Naive thymus-derived CD4-positive, alpha-beta T cell (primary cell): ENCODE measurements at regions not wholly inside any gene's neighbourhood (a gene's known extent, or its start where the extent isn't known, plus 50 kb on each side); places are given as distances from the start of the nearest gene placed in this dataset.
"Not testable (repeated sequence)": the region's sequence is repeated elsewhere in the genome, so short reads cannot be mapped to it uniquely, and the experiment has no call there.

Experiments
- ATAC-seq: fragments of 150-1000 bp; cut with Tn5 transposase; 2 replicates; pipeline ENCODE4 v1.10.0; 2021; ENCODE audit warnings: mild to moderate bottlenecking, moderate library complexity
- CTCF ChIA-PET: fragments of 350-600 bp; sonication (Branson Sonifier 250); formaldehyde crosslinking; loops from one replicate; lab custom pipeline; 2021; ENCODE audit warnings: antibody characterized with exemption; lab: Charles Lee
- POLR2A ChIA-PET: fragments of 350-600 bp; sonication (Branson Sonifier 250); formaldehyde crosslinking; loops from one replicate; lab custom pipeline; 2021; ENCODE audit warnings: antibody characterized with exemption, inconsistent platforms; lab: Charles Lee
- DNase-seq, 9 donors: peaks; one replicate each; pipeline versions ENCODE4 v3.0.0 to v3.0.0-alpha.2; 2020 to 2022; ENCODE audit warnings: mixed read lengths in 1 of 9
- H3K27ac ChIP-seq: one replicate; pipeline ENCODE4 v1.7.0; 2013; ENCODE audit warnings: mild to moderate bottlenecking, low read depth, low read length, moderate library complexity
- H3K27me3 ChIP-seq, 2 donors: one replicate each; pipeline ENCODE4 v1.7.0; 2013; ENCODE audit warnings: low read length in 2 of 2, mild to moderate bottlenecking in 2 of 2, moderate library complexity in 2 of 2; ENCODE audit not compliant: control insufficient read depth in 2 of 2, insufficient read depth in 2 of 2
- H3K36me3 ChIP-seq, 3 experiments: 1 replicate in 2 of 3; 2 replicates in 1 of 3; pipeline ENCODE4 v1.7.0; 2013; ENCODE audit warnings: low read length in 3 of 3, mild to moderate bottlenecking in 3 of 3, moderate library complexity in 1 of 3; ENCODE audit not compliant: insufficient read depth in 3 of 3, control insufficient read depth in 2 of 3
- H3K4me1 ChIP-seq, 2 donors: one replicate each; pipeline ENCODE4 v1.7.0; 2013; ENCODE audit warnings: low read length in 2 of 2, mild to moderate bottlenecking in 2 of 2, moderate library complexity in 1 of 2; ENCODE audit not compliant: control insufficient read depth in 2 of 2, insufficient read depth in 2 of 2
- H3K4me3 ChIP-seq: 2 replicates; pipeline ENCODE4 v1.7.0; 2013; ENCODE audit warnings: mild to moderate bottlenecking, low read length
- H3K9me3 ChIP-seq, 3 experiments: 1 replicate in 2 of 3; 2 replicates in 1 of 3; pipeline ENCODE4 v1.7.0; 2013; ENCODE audit warnings: low read length in 3 of 3; ENCODE audit not compliant: control insufficient read depth in 2 of 3
- H3K27ac Mint-ChIP-seq, 9 donors: one replicate each; pipeline ENCODE4 v1.8.0; 2020 to 2022; ENCODE audit warnings: mixed read lengths in 9 of 9, mild to moderate bottlenecking in 8 of 9, moderate library complexity in 5 of 9, inconsistent platforms in 2 of 9
- H3K27me3 Mint-ChIP-seq, 5 donors: one replicate each; pipeline ENCODE4 v1.8.0; 2021 to 2022; ENCODE audit warnings: mixed read lengths in 5 of 5, mild to moderate bottlenecking in 1 of 5
- H3K36me3 Mint-ChIP-seq, 5 donors: one replicate each; pipeline ENCODE4 v1.8.0; 2020 to 2022; ENCODE audit warnings: mixed read lengths in 5 of 5, mild to moderate bottlenecking in 3 of 5, inconsistent platforms in 1 of 5
- H3K4me1 Mint-ChIP-seq, 7 donors: one replicate each; pipeline ENCODE4 v1.8.0; 2020 to 2022; ENCODE audit warnings: mixed read lengths in 7 of 7, mild to moderate bottlenecking in 3 of 7, inconsistent platforms in 1 of 7
- H3K4me3 Mint-ChIP-seq, 10 donors: one replicate each; pipeline ENCODE4 v1.8.0; 2020 to 2022; ENCODE audit warnings: mild to moderate bottlenecking in 10 of 10, mixed read lengths in 10 of 10, moderate library complexity in 6 of 10, inconsistent platforms in 2 of 10
- H3K9me3 Mint-ChIP-seq, 11 donors: one replicate each; pipeline ENCODE4 v1.8.0; 2020 to 2022; ENCODE audit warnings: mixed read lengths in 11 of 11, mild to moderate bottlenecking in 4 of 11, inconsistent platforms in 1 of 11, moderate library complexity in 1 of 11
- intact Hi-C, 2 donors: fragments of 100-400 bp; cut with micrococcal nuclease; formaldehyde crosslinking; loops; one replicate each; pipeline ENCODE4 v1.15.1; 2023

- intact Hi-C loops: loop anchor here (2.0 to 10.0 kb wide), 9 partner anchors 100 to 1118 kb away; partner anchors contain the start of genes CRCP (in 2 of the 2), ASL (in 1 of the 2), GUSB (in 1 of the 2) and RABGEF1 (in 1 of the 2)
- ATAC-seq, H3K9me3 Mint-ChIP-seq, H3K27me3 Mint-ChIP-seq, CTCF ChIA-PET, H3K9me3 ChIP-seq, H3K36me3 Mint-ChIP-seq, H3K4me1 ChIP-seq, H3K36me3 ChIP-seq, H3K27me3 ChIP-seq, DNase-seq: not testable (repeated sequence)
- POLR2A ChIA-PET: interaction anchor here (0.6 to 3.2 kb wide), 4 partner anchors 288 to 744 kb away, joined by 6 to 32 read pairs (median 9); partner anchors contain the start of genes SBDS and TPST1
- peak overlapping the region; percentile 89 for H3K4me3 ChIP-seq
- Mint-ChIP-seq H3K4me3 (peak overlapping the region; percentile 61 to 96 (median 94)), H3K27ac (peak overlapping the region; percentile 87 to 100 (median 98)), H3K4me1 (peaks cover 5 to 37% (median 17%) of the 10 kb centered on the region in 7 donors)
- H3K27ac ChIP-seq: peak overlapping the region; percentile 92
These were observed 136.3 kb upstream of the KCTD7 start for GRCh38 chr7:66492405-66492804.

- H3K27me3 ChIP-seq: no peaks in the 10 kb centered on the region
- H3K4me1 Mint-ChIP-seq: peaks cover 0 to 32% (median 17%) of the 10 kb centered on the region in 7 donors
- H3K36me3 Mint-ChIP-seq: peaks cover 0 to 8% (median 3%) of the 10 kb centered on the region in 5 donors
- no peaks in the 10 kb centered on the region for H3K27me3 Mint-ChIP-seq
- peak overlapping the region; percentile 92 for H3K27ac ChIP-seq
- H3K27ac Mint-ChIP-seq: peak overlapping the region; percentile 95 to 100 (median 98)
- H3K36me3 ChIP-seq: peaks cover 0 to 4% (median 0%) of the 10 kb centered on the region in 3 experiments
- peaks cover 4 to 8% of the 10 kb centered on the region in 2 donors for H3K4me1 ChIP-seq
- no peaks in the 10 kb centered on the region for H3K9me3 ChIP-seq
- intact Hi-C loops: loop anchor here (1.0 to 10.0 kb wide), 21 partner anchors 64 to 1119 kb away; partner anchors contain the start of genes CRCP (in 2 of the 2), GUSB (in 2 of the 2), KCTD7 (in 2 of the 2) and RABGEF1 (in 2 of the 2)
- peak overlapping the region; percentile 84 to 96 (median 94) for H3K4me3 Mint-ChIP-seq
- peak; percentile 97 for ATAC-seq
- CTCF ChIA-PET: interaction anchor here (0.6 to 1.0 kb wide), 2 partner anchors 27 to 160 kb away, joined by 3 read pairs; no protein-coding TSS in a partner anchor
- POLR2A ChIA-PET: interaction anchor here (0.6 to 3.2 kb wide), 26 partner anchors 10 to 1675 kb away, joined by 3 to 32 read pairs (median 4); partner anchors contain the start of genes ASL, ERV3-1, KCTD7 and RABGEF1
- H3K9me3 Mint-ChIP-seq: no peaks in the 10 kb centered on the region
- peak overlapping the region; percentile 89 for H3K4me3 ChIP-seq
- DNase-seq: peak; percentile 94 to 98 (median 97)
These were observed 135.2 kb upstream of the KCTD7 start for GRCh38 chr7:66493235-66494205.

- Mint-ChIP-seq H3K4me3 (no peak overlapping the region), H3K27me3 (no peaks in the 10 kb centered on the region)
- intact Hi-C loops: loop anchor here in 1 of 2 donors (10.0 kb wide), 1 partner anchor 1123 kb away; the partner anchor contains the start of gene ZNF92
These were observed 131.3 kb upstream of the KCTD7 start for GRCh38 chr7:66497346-66497745.

GRCh38 chr7:66500087-66500486 is 128.6 kb upstream of the KCTD7 start:
- H3K4me3 Mint-ChIP-seq: no peak overlapping the region
- H3K36me3 Mint-ChIP-seq: peaks cover 0 to 3% (median 0%) of the 10 kb centered on the region in 5 donors
- peaks cover 0 to 2% (median 0%) of the 10 kb centered on the region in 11 donors for H3K9me3 Mint-ChIP-seq
- no peak overlapping the region for H3K27ac Mint-ChIP-seq
- Histone ChIP-seq H3K27me3 (no peaks in the 10 kb centered on the region), H3K9me3 (no peaks in the 10 kb centered on the region), H3K4me3 (no peak overlapping the region), H3K27ac (no peak overlapping the region), H3K4me1 (no peaks in the 10 kb centered on the region), H3K36me3 (no peaks in the 10 kb centered on the region)
- peaks cover 0 to 10% (median 4%) of the 10 kb centered on the region in 7 donors for H3K4me1 Mint-ChIP-seq
- ATAC-seq (no peak), DNase-seq (no peak)
- CTCF ChIA-PET: no interaction called here
- H3K27me3 Mint-ChIP-seq: peaks cover 0 to 2% (median 0%) of the 10 kb centered on the region in 5 donors
- intact Hi-C loops: no loop called here
- POLR2A ChIA-PET: no interaction called here

More at GRCh38 chr7:66497346-66497745, 131.3 kb upstream of the KCTD7 start:
- no peak overlapping the region for H3K27ac ChIP-seq
- Mint-ChIP-seq H3K9me3 (no peaks in the 10 kb centered on the region), H3K36me3 (peaks cover 0 to 3% (median 0%) of the 10 kb centered on the region in 5 donors), H3K4me1 (peaks cover 0 to 20% (median 13%) of the 10 kb centered on the region in 7 donors), H3K27ac (peak overlapping the region in 2 of 9 donors; percentile 19 to 51)
- H3K27me3 ChIP-seq: no peaks in the 10 kb centered on the region
- peaks cover 0 to 4% (median 0%) of the 10 kb centered on the region in 3 experiments for H3K36me3 ChIP-seq
- no peak overlapping the region for H3K4me3 ChIP-seq
- no peak for ATAC-seq
- H3K9me3 ChIP-seq: no peaks in the 10 kb centered on the region
- POLR2A ChIA-PET: no interaction called here
- CTCF ChIA-PET: no interaction called here
- peaks cover 4 to 8% of the 10 kb centered on the region in 2 donors for H3K4me1 ChIP-seq
- DNase-seq: no peak

GRCh38 chr7:66502230-66503035 is 126.2 kb upstream of the KCTD7 start:
- Mint-ChIP-seq H3K27me3 (peaks cover 0 to 18% (median 0%) of the 10 kb centered on the region in 5 donors), H3K4me1 (peaks cover 0 to 14% (median 4%) of the 10 kb centered on the region in 7 donors), H3K27ac (no peak overlapping the region), H3K4me3 (peak overlapping the region in 1 of 10 donors; percentile 20), H3K36me3 (no peaks in the 10 kb centered on the region), H3K9me3 (peaks cover 0 to 2% (median 0%) of the 10 kb centered on the region in 11 donors)
- intact Hi-C loops: no loop called here
- ATAC-seq (no peak), DNase-seq (no peak)
- Histone ChIP-seq H3K36me3 (no peaks in the 10 kb centered on the region), H3K4me3 (no peak overlapping the region), H3K4me1 (peaks cover 7 to 8% of the 10 kb centered on the region in 2 donors), H3K9me3 (no peaks in the 10 kb centered on the region), H3K27ac (no peak overlapping the region), H3K27me3 (no peaks in the 10 kb centered on the region)
- POLR2A ChIA-PET: no interaction called here
- CTCF ChIA-PET: no interaction called here

- DNase-seq: no peak
- ATAC-seq: no peak
- Mint-ChIP-seq H3K27ac (no peak overlapping the region), H3K9me3 (peaks cover 0 to 2% (median 0%) of the 10 kb centered on the region in 11 donors), H3K27me3 (peaks cover 0 to 22% (median 0%) of the 10 kb centered on the region in 5 donors), H3K36me3 (no peaks in the 10 kb centered on the region), H3K4me1 (peaks cover 0 to 14% (median 4%) of the 10 kb centered on the region in 7 donors), H3K4me3 (no peak overlapping the region)
- intact Hi-C loops: no loop called here
- H3K27me3 ChIP-seq: no peaks in the 10 kb centered on the region
- H3K4me3 ChIP-seq: no peak overlapping the region
- CTCF ChIA-PET: no interaction called here
- H3K36me3 ChIP-seq: no peaks in the 10 kb centered on the region
- peaks cover 7 to 8% of the 10 kb centered on the region in 2 donors for H3K4me1 ChIP-seq
- POLR2A ChIA-PET: interaction anchor here (1.3 kb wide), 1 partner anchor 10 kb away, joined by 3 read pairs; no protein-coding TSS in a partner anchor
- no peak overlapping the region for H3K27ac ChIP-seq
- no peaks in the 10 kb centered on the region for H3K9me3 ChIP-seq
These were observed 125.7 kb upstream of the KCTD7 start for GRCh38 chr7:66503036-66503370.
